Sigmoid colon (tissue), 6 donors: ENCODE measurements at regions not wholly inside any gene's neighbourhood (a gene's known extent, or its start where the extent isn't known, plus 50 kb on each side); places are given as distances from the start of the nearest gene placed in this dataset.

Experiments
- DNase-seq: peaks from one replicate; pipeline ENCODE4 v3.0.0-alpha.2; 2019
- H3K27ac ChIP-seq, 4 donors: fragments of 200-600 bp; sonication (generic); one replicate each; pipeline ENCODE4 v1.5.1; 2016 to 2019; ENCODE audit warnings: mild to moderate bottlenecking in 1 of 4
- H3K27me3 ChIP-seq, 3 donors: fragments of 200-600 bp; sonication (generic); one replicate each; pipeline ENCODE4 v1.5.1; 2019; ENCODE audit warnings: mild to moderate bottlenecking in 1 of 3
- H3K36me3 ChIP-seq, 4 donors: fragments of 200-600 bp; sonication (generic); one replicate each; pipeline ENCODE4 v1.5.1; 2016 to 2019
- H3K4me1 ChIP-seq, 4 donors: fragments of 200-600 bp; sonication (generic); one replicate each; pipeline ENCODE4 v1.5.1; 2017 to 2019
- H3K4me3 ChIP-seq, 4 donors: fragments of 200-600 bp; sonication (generic); one replicate each; pipeline ENCODE4 v1.5.1; 2017 to 2019; ENCODE audit warnings: mild to moderate bottlenecking in 2 of 4, moderate library complexity in 1 of 4
- H3K9me3 ChIP-seq, 4 donors: fragments of 200-600 bp in 3 of 4; sonication (generic) in 3 of 4; one replicate each; pipeline versions ENCODE4 v1.5.1 to v1.6.1; 2013 to 2019
- CTCF ChIP-seq, 4 experiments: fragments of 450-650 bp in 3 of 4; fragments of 200-600 bp in 1 of 4; IDR thresholded peaks; one replicate each; pipeline ENCODE4 v1.5.1; 2016 to 2019; ENCODE audit warnings: antibody characterized with exemption in 4 of 4, mild to moderate bottlenecking in 3 of 4, moderate library complexity in 2 of 4
- EP300 ChIP-seq, 4 donors: sonication (generic); formaldehyde crosslinking; IDR thresholded peaks; one replicate each; pipeline ENCODE4 v1.6.1; 2017; ENCODE audit warnings: antibody characterized with exemption in 4 of 4
- POLR2A ChIP-seq, 2 donors: fragments of 450-650 bp; IDR thresholded peaks; one replicate each; pipeline ENCODE4 v1.6.1; 2016; ENCODE audit warnings: antibody characterized with exemption in 2 of 2, mild to moderate bottlenecking in 2 of 2, moderate library complexity in 2 of 2
- POLR2AphosphoS5 ChIP-seq, 4 donors: sonication (generic); formaldehyde crosslinking; IDR thresholded peaks; one replicate each; pipeline ENCODE4 v1.6.1; 2017; ENCODE audit warnings: antibody characterized with exemption in 4 of 4
- WGBS, 2 donors: extraction: QIAGEN DNeasy Blood & Tissue Kit; methylation state at CpG; one replicate each; pipeline ENCODE4 v1.1.7; 2013; 5-methylcytosine and 5-hydroxymethylcytosine counted together
- intact Hi-C: fragments of 100-400 bp; cut with DNase I; formaldehyde crosslinking; loops from one replicate; pipeline ENCODE4 v1.15.1; 2023
- donor health status: healthy with polysubstance abuse.
- donor health status: healthy.

DNA sequence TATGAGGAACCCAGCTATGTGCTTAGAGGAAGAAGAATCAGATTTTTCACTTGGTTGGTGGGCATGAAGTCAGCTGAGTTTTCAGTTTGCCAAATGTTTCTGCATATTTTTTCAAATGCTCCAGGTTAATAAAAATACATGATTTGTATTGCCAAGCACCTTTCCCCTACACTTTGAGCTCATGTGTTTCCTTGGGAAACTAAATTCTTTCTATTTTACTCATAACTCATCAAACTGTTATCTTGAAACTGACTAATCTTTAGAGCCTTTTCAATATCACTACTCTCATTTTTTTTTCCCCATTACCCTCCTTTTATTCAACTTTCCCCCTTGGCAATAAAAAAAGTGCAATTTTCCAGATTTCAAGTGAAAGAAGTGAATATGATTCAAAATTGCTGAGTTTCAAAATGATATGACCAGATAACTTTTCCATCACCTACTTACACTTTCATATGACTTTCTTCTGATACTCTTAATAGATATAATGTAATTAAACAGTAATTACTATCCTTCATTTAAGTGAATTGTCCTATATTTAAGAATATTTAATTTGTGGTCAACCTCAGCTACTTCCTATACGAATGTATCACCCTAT lies 91.9 kb upstream of the SOX6 start:
- no peak overlapping the region for H3K27ac ChIP-seq
- H3K9me3 ChIP-seq: no peaks in the 10 kb centered on the region
- no peaks in the 10 kb centered on the region for H3K27me3 ChIP-seq
- no peak for DNase-seq
- intact Hi-C loops: no loop called here
- H3K4me3 ChIP-seq: no peak overlapping the region
- 71 to 85% methylated on average over 1 of the region's 1 CpG for WGBS, 2 donors
- TF ChIP-seq CTCF (IDR thresholded peaks at IDR 0.05): no peak
- TF ChIP-seq POLR2AphosphoS5 (IDR thresholded peaks at IDR 0.05): no peak
- no peak for TF ChIP-seq EP300 (IDR thresholded peaks at IDR 0.05)
- no peak for TF ChIP-seq POLR2A (IDR thresholded peaks at IDR 0.05)
- H3K36me3 ChIP-seq: no peaks in the 10 kb centered on the region
- no peaks in the 10 kb centered on the region for H3K4me1 ChIP-seq

- no peak overlapping the region for H3K27ac ChIP-seq
- no peak for DNase-seq
Observed at GRCh38 chr11:16441461-16441860, 85.1 kb upstream of the SOX6 start.

GRCh38 chr11:16440136-16440535 lies 83.8 kb upstream of the SOX6 start:
- no peaks in the 10 kb centered on the region for H3K4me1 ChIP-seq
- no peak for TF ChIP-seq CTCF (IDR thresholded peaks at IDR 0.05)
- no peaks in the 10 kb centered on the region for H3K27me3 ChIP-seq
- H3K4me3 ChIP-seq: no peak overlapping the region
- no peaks in the 10 kb centered on the region for H3K36me3 ChIP-seq
- H3K9me3 ChIP-seq: no peaks in the 10 kb centered on the region
- no peak overlapping the region for H3K27ac ChIP-seq
- 91 to 94% methylated on average over 5 of the region's 5 CpGs for WGBS, 2 donors
- no peak for DNase-seq
- intact Hi-C loops: no loop called here

More at GRCh38 chr11:16441461-16441860, 85.1 kb upstream of the SOX6 start:
- TF ChIP-seq POLR2A (IDR thresholded peaks at IDR 0.05): no peak
- no peak for TF ChIP-seq EP300 (IDR thresholded peaks at IDR 0.05)
- intact Hi-C loops: no loop called here
- Histone ChIP-seq H3K4me3 (no peak overlapping the region), H3K36me3 (no peaks in the 10 kb centered on the region), H3K27me3 (no peaks in the 10 kb centered on the region), H3K4me1 (no peaks in the 10 kb centered on the region), H3K9me3 (no peaks in the 10 kb centered on the region)
- 45 to 77% methylated on average over 3 of the region's 3 CpGs for WGBS, 2 donors

GRCh38 chr11:16434036-16434435 lies 77.7 kb upstream of the SOX6 start:
- H3K27ac ChIP-seq: no peak overlapping the region
- H3K4me1 ChIP-seq: no peaks in the 10 kb centered on the region
- no peak overlapping the region for H3K4me3 ChIP-seq
- no peaks in the 10 kb centered on the region for H3K36me3 ChIP-seq
- H3K27me3 ChIP-seq: no peaks in the 10 kb centered on the region
- 21 to 43% methylated on average over 2 of the region's 2 CpGs for WGBS, 2 donors
- no peak for DNase-seq
- intact Hi-C loops: no loop called here
- TF ChIP-seq POLR2A (IDR thresholded peaks at IDR 0.05) (no peak), EP300 (IDR thresholded peaks at IDR 0.05) (no peak), CTCF (IDR thresholded peaks at IDR 0.05) (no peak), POLR2AphosphoS5 (IDR thresholded peaks at IDR 0.05) (no peak)
- no peaks in the 10 kb centered on the region for H3K9me3 ChIP-seq

GRCh38 chr11:16430674-16431073 lies 74.3 kb upstream of the SOX6 start:
- intact Hi-C loops: no loop called here
- Histone ChIP-seq H3K36me3 (no peaks in the 10 kb centered on the region), H3K9me3 (no peaks in the 10 kb centered on the region), H3K27me3 (no peaks in the 10 kb centered on the region), H3K27ac (no peak overlapping the region), H3K4me1 (no peaks in the 10 kb centered on the region), H3K4me3 (no peak overlapping the region)
- 96 to 98% methylated on average over 1 of the region's 1 CpG for WGBS, 2 donors
- TF ChIP-seq CTCF (IDR thresholded peaks at IDR 0.05): no peak
- no peak for TF ChIP-seq POLR2AphosphoS5 (IDR thresholded peaks at IDR 0.05)
- TF ChIP-seq POLR2A (IDR thresholded peaks at IDR 0.05): no peak
- TF ChIP-seq EP300 (IDR thresholded peaks at IDR 0.05): no peak
- DNase-seq: no peak
